ENCODE measurements at regions not wholly inside any gene's neighbourhood (a gene's known extent, or its start where the extent isn't known, plus 50 kb on each side); places are given as distances from the start of the nearest gene placed in this dataset.

DNA sequence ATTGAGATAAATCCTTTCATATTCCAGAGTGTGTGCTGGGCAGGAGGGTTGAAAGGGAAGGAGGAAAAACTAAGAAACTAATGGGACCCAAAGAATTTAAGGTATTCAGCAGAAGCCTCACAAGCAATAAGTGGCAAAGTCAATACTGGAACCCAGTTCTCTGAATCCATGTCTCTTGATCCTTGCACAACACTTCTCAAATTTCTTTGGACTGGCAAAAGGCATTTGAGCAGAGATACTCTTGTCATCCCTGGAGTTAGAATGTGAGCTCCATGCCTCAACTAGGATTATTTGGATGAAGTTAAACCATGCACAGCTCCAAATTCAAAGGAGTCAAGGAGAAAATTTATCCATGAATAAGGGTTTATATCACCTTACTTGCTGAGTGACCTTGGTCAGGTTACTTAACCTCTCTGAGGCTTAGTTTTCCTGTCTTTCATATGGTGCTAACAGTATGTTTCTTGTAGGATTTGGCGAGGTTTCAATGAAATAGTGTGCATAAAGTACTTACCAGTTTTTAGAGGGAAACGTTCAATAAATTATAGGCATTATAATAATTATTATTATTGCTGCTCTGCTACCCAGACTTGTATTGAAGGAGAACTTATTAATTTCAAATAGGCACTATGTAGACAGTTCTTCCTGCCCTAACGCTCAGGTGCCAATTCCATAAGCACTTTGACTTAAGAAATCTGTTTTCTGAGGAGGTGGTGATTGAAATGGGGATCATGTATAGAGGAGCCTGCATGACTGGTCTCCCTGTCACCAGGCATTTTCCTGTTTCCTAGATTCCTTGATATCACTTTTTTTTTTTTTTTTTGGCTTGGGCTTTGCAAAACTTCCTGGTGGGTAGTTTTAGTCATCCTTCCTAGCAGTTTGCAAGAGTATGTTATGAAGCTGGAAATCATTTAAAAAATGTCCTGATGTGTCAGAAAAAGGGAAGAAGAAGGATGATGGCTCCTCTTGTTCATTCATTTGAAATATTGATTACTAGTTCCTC, 125.0 kb upstream of the JUN start:
- H2BK12ac ChIP-seq (ENCODE audit: low read depth, low read length), result no peak overlapping the region
- no peak overlapping the region for H3K14ac ChIP-seq (ENCODE audit: insufficient read length)
- FAIRE-seq (no peak), DNase-seq (ENCODE audit: low read depth in 1 of 2, low spot score in 2 of 2) (no peak)
- no peak overlapping the region for H4K91ac ChIP-seq (replicated peaks; ENCODE audit: insufficient read length, low read length)
- H3K4me1 ChIP-seq (replicated peaks in 1 of 4; ENCODE audit: control insufficient read depth in 3 of 4, insufficient read depth in 4 of 4, low read length in 3 of 4), result peaks cover 0 to 3% (median 2%) of the 10 kb centered on the region in 4 experiments; a peak in 3 of 7 replicates
- peaks cover 4% of the 10 kb centered on the region; the same call in 1 of the 2 replicates for H3K23me2 ChIP-seq (ENCODE audit: low read depth, low read length)
- H2BK5ac ChIP-seq (ENCODE audit: low read depth, low read length), result no peak overlapping the region
- H2AK5ac ChIP-seq (ENCODE audit: low read depth, low read length), result no peak overlapping the region
- no peak overlapping the region for H3K4me2 ChIP-seq (ENCODE audit: insufficient read depth in 1 of 2, low read depth in 2 of 2, low read length in 2 of 2)
- no peak overlapping the region for H3K56ac ChIP-seq (replicated peaks; ENCODE audit: insufficient read length, low read depth, low read length)
- ChIA-PET POLR2A (ENCODE audit: partially characterized antibody) (interaction anchor here (1.1 kb wide), 1 partner anchor 13 kb away, joined by 3 read pairs; no protein-coding TSS in a partner anchor), CTCF (ENCODE audit: partially characterized antibody) (interaction anchor here (0.8 to 0.9 kb wide), 2 partner anchors 42 to 153 kb away, joined by 3 read pairs; no protein-coding TSS in a partner anchor)
- H4K20me1 ChIP-seq (replicated peaks in 1 of 2; ENCODE audit: control insufficient read depth in 1 of 2, insufficient read depth in 2 of 2, low read length in 2 of 2), result no peaks in the 10 kb centered on the region
- no peak overlapping the region for H3K4me3 ChIP-seq (ENCODE audit: extremely low read depth in 1 of 4, insufficient read depth in 2 of 4, low read depth in 3 of 4, low read length in 4 of 4)
- 90% methylated on average over 3 of the region's 3 CpGs; no CpG with 5 or more reads in 1 of the 2 experiments for WGBS, 2 experiments (ENCODE audit: extremely low coverage in 1 of 2, insufficient coverage in 1 of 2, insufficient read length in 1 of 2, insufficient replicate concordance in 2 of 2, low coverage in 1 of 2, low lambda C conversion rate in 2 of 2, missing lambda C conversion rate in 1 of 2)
- H3K4ac ChIP-seq (replicated peaks; ENCODE audit: insufficient read length, low read depth, low read length), result no peak overlapping the region
- H3K27me3 ChIP-seq (replicated peaks in 1 of 4; ENCODE audit: control insufficient read depth in 3 of 4, extremely low read depth in 1 of 4, insufficient read depth in 3 of 4, low read length in 3 of 4), result no peaks in the 10 kb centered on the region; a peak in 1 of 7 replicates
- no peaks in the 10 kb centered on the region for H3K9me3 ChIP-seq (ENCODE audit: insufficient read depth in 2 of 2, low read depth in 1 of 2, low read length in 1 of 2)
- H3K18ac ChIP-seq (ENCODE audit: extremely low read depth, low read length), result no peak overlapping the region
- no peak overlapping the region for H3K9ac ChIP-seq (replicated peaks in 1 of 4; ENCODE audit: extremely low read depth in 1 of 4, low read depth in 3 of 4, low read length in 3 of 4)
- no peak overlapping the region for H4K8ac ChIP-seq (ENCODE audit: extremely low read depth, insufficient read depth, low read length)
- no peaks in the 10 kb centered on the region for H3K79me1 ChIP-seq (ENCODE audit: low read depth, low read length)
- H2BK15ac ChIP-seq (ENCODE audit: low read length), result no peak overlapping the region
- H3K23ac ChIP-seq (ENCODE audit: insufficient read length), result no peak overlapping the region
- no peak overlapping the region for H2BK120ac ChIP-seq (replicated peaks; ENCODE audit: low read depth, low read length)
- H3K27ac ChIP-seq (ENCODE audit: low read depth, low read length), result no peak overlapping the region
- H3K36me3 ChIP-seq (ENCODE audit: control insufficient read depth in 2 of 4, insufficient read depth in 4 of 4, low read length in 3 of 4), result no peaks in the 10 kb centered on the region
- H2AFZ ChIP-seq (ENCODE audit: low read length), result no peak overlapping the region
- H3K79me2 ChIP-seq (ENCODE audit: control insufficient read depth in 1 of 2, insufficient read depth in 2 of 2, low read length in 2 of 2), result no peaks in the 10 kb centered on the region
- H2BK20ac ChIP-seq (ENCODE audit: low read length), result no peak overlapping the region
- H4K5ac ChIP-seq (ENCODE audit: insufficient read length, low read depth, low read length), result no peak overlapping the region
- TF ChIP-seq CBX8 (IDR thresholded peaks at IDR 0.05; ENCODE audit: borderline replicate concordance, low read depth, low read length), result no peak
- no peak for TF ChIP-seq CHD2 (IDR thresholded peaks at IDR 0.05; ENCODE audit: low read length)
- no peak for TF ChIP-seq TAF1 (IDR thresholded peaks at IDR 0.05; ENCODE audit: low read depth, low read length)
- TF ChIP-seq HDAC2 (IDR thresholded peaks at IDR 0.05; ENCODE audit: borderline replicate concordance in 1 of 2, low read depth in 2 of 2, low read length in 2 of 2), result no peak
- no peak for TF ChIP-seq KDM1A (IDR thresholded peaks at IDR 0.05; ENCODE audit: borderline replicate concordance, low read length)

Data from H1 (cell line).